GM12892 (cell line): ENCODE measurements at regions not wholly inside any gene's neighbourhood (a gene's known extent, or its start where the extent isn't known, plus 50 kb on each side); places are given as distances from the start of the nearest gene placed in this dataset.
"Not testable (repeated sequence)": the region's sequence is repeated elsewhere in the genome, so short reads cannot be mapped to it uniquely, and the experiment has no call there.

Experiments
- POLR2A ChIP-seq: IDR thresholded peaks from 2 replicates; pipeline ENCODE4 v1.6.1; 2011; ENCODE audit warnings: low read depth, low read length, control low read depth
- POLR2AphosphoS5 ChIP-seq: IDR thresholded peaks from 2 replicates; pipeline ENCODE4 v1.6.1; 2011; ENCODE audit warnings: low read depth, low read length, control low read depth
- TAF1 ChIP-seq: IDR thresholded peaks from 2 replicates; pipeline ENCODE4 v1.6.1; 2011; ENCODE audit warnings: low read depth, mild to moderate bottlenecking, control low read depth, low read length, borderline replicate concordance

DNA sequence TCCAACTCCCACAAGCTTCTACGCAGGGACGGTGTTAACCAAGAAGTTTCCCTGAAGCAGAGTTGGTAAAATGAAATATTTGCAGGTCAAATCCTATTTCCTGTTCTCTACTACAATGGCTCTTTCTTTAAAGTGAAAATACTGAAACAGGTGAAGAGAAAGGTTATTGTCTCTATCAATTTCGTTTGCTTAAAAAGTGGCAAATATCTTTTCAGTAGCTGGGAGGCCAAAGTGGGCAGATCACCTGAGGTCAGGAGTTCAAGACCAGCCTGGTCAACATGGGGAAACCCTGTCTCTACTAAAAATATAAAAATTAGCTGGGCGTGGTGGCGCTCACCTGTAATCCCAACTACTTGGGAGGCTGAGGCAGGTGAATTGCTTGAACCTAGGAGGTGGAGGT, 134.2 kb upstream of the TPM1 start:
- TF ChIP-seq POLR2A, POLR2AphosphoS5, TAF1: not testable (repeated sequence)
